Astrocyte (in vitro differentiated cells and primary cell): ENCODE measurements at regions not wholly inside any gene's neighbourhood (a gene's known extent, or its start where the extent isn't known, plus 50 kb on each side); places are given as distances from the start of the nearest gene placed in this dataset.

Experiments
- DNase-seq: peaks from one replicate; pipeline ENCODE4 v3.0.0-alpha.2; 2010; ENCODE audit warnings: low read depth
- FAIRE-seq: peaks from 2 replicates; lab custom pipeline; 2011; peaks lifted over from hg19 to GRCh38; lab: Jason Lieb, UNC
- H2AFZ ChIP-seq: 2 replicates; pipeline ENCODE4 v1.6.0; 2012; ENCODE audit warnings: low read depth, low read length, inconsistent platforms
- H3K27ac ChIP-seq: 2 replicates; pipeline ENCODE4 v1.5.1; 2011; ENCODE audit warnings: low read depth, low read length, inconsistent platforms
- H3K27me3 ChIP-seq: 2 replicates; pipeline ENCODE4 v1.6.0; 2011; ENCODE audit warnings: low read length, inconsistent platforms; ENCODE audit not compliant: insufficient read depth
- H3K36me3 ChIP-seq: 2 replicates; pipeline ENCODE4 v1.5.1; 2011; ENCODE audit warnings: low read length, inconsistent platforms; ENCODE audit not compliant: insufficient read depth
- H3K4me1 ChIP-seq: 2 replicates; pipeline ENCODE4 v1.5.1; 2011; ENCODE audit warnings: low read length, inconsistent platforms; ENCODE audit not compliant: insufficient read depth
- H3K4me2 ChIP-seq: 2 replicates; pipeline ENCODE4 v1.6.0; 2012; ENCODE audit warnings: low read length, inconsistent platforms
- H3K4me3 ChIP-seq: 2 replicates; pipeline ENCODE4 v1.5.1; 2011; ENCODE audit warnings: low read depth, mild to moderate bottlenecking, low read length, inconsistent platforms; ENCODE audit not compliant: insufficient read depth
- H3K79me2 ChIP-seq: 2 replicates; pipeline ENCODE4 v1.6.0; 2012; ENCODE audit warnings: mild to moderate bottlenecking, low read length, inconsistent platforms; ENCODE audit not compliant: insufficient read depth
- H3K9ac ChIP-seq: 2 replicates; pipeline ENCODE4 v1.6.0; 2012; ENCODE audit warnings: mild to moderate bottlenecking, low read length, inconsistent platforms
- H3K9me3 ChIP-seq: 2 replicates; pipeline ENCODE4 v1.5.1; 2012; ENCODE audit warnings: low read depth, mild to moderate bottlenecking, low read length, inconsistent platforms; ENCODE audit not compliant: insufficient read depth
- H4K20me1 ChIP-seq: 2 replicates; pipeline ENCODE4 v1.6.0; 2012; ENCODE audit warnings: low read length, inconsistent platforms; ENCODE audit not compliant: insufficient read depth
- H3K27ac Mint-ChIP-seq: one replicate; pipeline ENCODE4 v1.8.0; 2021; ENCODE audit warnings: mild to moderate bottlenecking, mixed read lengths; ENCODE audit not compliant: unreplicated experiment
- H3K27me3 Mint-ChIP-seq: one replicate; pipeline ENCODE4 v1.8.0; 2021; ENCODE audit warnings: low read depth, mixed read lengths; ENCODE audit not compliant: unreplicated experiment
- H3K36me3 Mint-ChIP-seq: one replicate; pipeline ENCODE4 v1.8.0; 2021; ENCODE audit warnings: low read depth, mixed read lengths; ENCODE audit not compliant: unreplicated experiment
- H3K4me1 Mint-ChIP-seq: one replicate; pipeline ENCODE4 v1.8.0; 2021; ENCODE audit warnings: low read depth, mixed read lengths; ENCODE audit not compliant: unreplicated experiment
- H3K4me3 Mint-ChIP-seq: one replicate; pipeline ENCODE4 v1.8.0; 2021; ENCODE audit warnings: mild to moderate bottlenecking, moderate library complexity, mixed read lengths; ENCODE audit not compliant: unreplicated experiment
- H3K9me3 Mint-ChIP-seq: one replicate; pipeline ENCODE4 v1.8.0; 2021; ENCODE audit warnings: mild to moderate bottlenecking, mixed read lengths; ENCODE audit not compliant: unreplicated experiment
- CTCF ChIP-seq: IDR thresholded peaks from 2 replicates; pipeline ENCODE4 v1.5.1; 2011; ENCODE audit warnings: low read depth, mild to moderate bottlenecking, inconsistent platforms, low read length, moderate library complexity; ENCODE audit not compliant: insufficient read depth
- EZH2 ChIP-seq: IDR thresholded peaks from 2 replicates; pipeline ENCODE4 v1.6.1; 2012; ENCODE audit warnings: mild to moderate bottlenecking, low read length, inconsistent platforms; ENCODE audit not compliant: insufficient read depth

GRCh38 chr6:168129292-168130167, 50.5 kb upstream of the FRMD1 start:
- peaks cover 21% of the 10 kb centered on the region for H3K4me1 Mint-ChIP-seq
- no peak for DNase-seq
- H3K36me3 Mint-ChIP-seq = no peaks in the 10 kb centered on the region
- H3K4me2 ChIP-seq = no peak overlapping the region
- FAIRE-seq = no peak
- no peak overlapping the region for H3K27ac Mint-ChIP-seq
- no peaks in the 10 kb centered on the region for H3K36me3 ChIP-seq
- no peak overlapping the region for H2AFZ ChIP-seq
- no peak overlapping the region for H3K27ac ChIP-seq
- H3K4me1 ChIP-seq = peaks cover 17% of the 10 kb centered on the region
- no peaks in the 10 kb centered on the region for H3K79me2 ChIP-seq
- H3K9me3 ChIP-seq = no peaks in the 10 kb centered on the region
- H3K27me3 Mint-ChIP-seq = peaks cover 50% of the 10 kb centered on the region
- no peak overlapping the region for H3K4me3 Mint-ChIP-seq
- TF ChIP-seq CTCF = no peak
- TF ChIP-seq EZH2 = no peak
- H3K4me3 ChIP-seq = no peak overlapping the region
- no peaks in the 10 kb centered on the region for H4K20me1 ChIP-seq
- no peak overlapping the region for H3K9ac ChIP-seq
- peaks cover 2% of the 10 kb centered on the region for H3K27me3 ChIP-seq
- H3K9me3 Mint-ChIP-seq = no peaks in the 10 kb centered on the region

- H3K27me3 Mint-ChIP-seq = peaks cover 49% of the 10 kb centered on the region
- Histone ChIP-seq H3K4me3 (no peak overlapping the region), H3K27ac (no peak overlapping the region), H3K9ac (no peak overlapping the region), H4K20me1 (no peaks in the 10 kb centered on the region), H3K79me2 (no peaks in the 10 kb centered on the region), H3K4me1 (peaks cover 17% of the 10 kb centered on the region), H3K4me2 (no peak overlapping the region), H2AFZ (no peak overlapping the region), H3K27me3 (peaks cover 2% of the 10 kb centered on the region), H3K36me3 (no peaks in the 10 kb centered on the region), H3K9me3 (no peaks in the 10 kb centered on the region)
- no peak overlapping the region for H3K27ac Mint-ChIP-seq
- H3K9me3 Mint-ChIP-seq = no peaks in the 10 kb centered on the region
- no peak for DNase-seq
- H3K4me3 Mint-ChIP-seq = no peak overlapping the region
- no peaks in the 10 kb centered on the region for H3K36me3 Mint-ChIP-seq
- peaks cover 21% of the 10 kb centered on the region for H3K4me1 Mint-ChIP-seq
- FAIRE-seq = no peak
- TF ChIP-seq CTCF (no peak), EZH2 (no peak)
These were observed 49.7 kb upstream of the FRMD1 start for GRCh38 chr6:168128631-168129291.
